ENCODE measurements at regions not wholly inside any gene's neighbourhood (a gene's known extent, or its start where the extent isn't known, plus 50 kb on each side); places are given as distances from the start of the nearest gene placed in this dataset.

- Histone ChIP-seq H2AK5ac (ENCODE audit: low read length, severe bottlenecking) (no peak overlapping the region), H2BK15ac (ENCODE audit: low read depth, poor library complexity, severe bottlenecking) (no peak overlapping the region), H3K36me3 (ENCODE audit: control insufficient read depth in 1 of 2, insufficient read depth in 2 of 2, low read depth in 1 of 2, low read length in 2 of 2) (no peaks in the 10 kb centered on the region), H3K4me3 (ENCODE audit: insufficient read depth in 1 of 2, low read depth in 1 of 2, low read length in 2 of 2) (peak overlapping the region in 1 of 2 experiments; percentile 76), H3K4me2 (ENCODE audit: low read length, poor library complexity, severe bottlenecking) (no peak overlapping the region), H2BK120ac (ENCODE audit: low read depth, low read length) (no peak overlapping the region), H3K4me1 (ENCODE audit: control insufficient read depth, insufficient read depth, low read depth, low read length) (peaks cover 11% of the 10 kb centered on the region), H3K9ac (ENCODE audit: low read length) (no peak overlapping the region), H3K18ac (ENCODE audit: low read depth in 1 of 2, low read length in 2 of 2) (no peak overlapping the region), H4K8ac (ENCODE audit: low read length) (no peak overlapping the region), H3K27me3 (ENCODE audit: control insufficient read depth in 1 of 2, insufficient read depth in 1 of 2, low read length in 2 of 2) (peaks cover 52 to 67% of the 10 kb centered on the region in 2 experiments), H3K4ac (ENCODE audit: low read depth in 1 of 2, low read length in 2 of 2) (no peak overlapping the region), H3K23ac (ENCODE audit: low read length in 2 of 2) (no peak overlapping the region), H3K79me1 (replicated peaks; ENCODE audit: low read length, poor library complexity, severe bottlenecking) (no peaks in the 10 kb centered on the region), H3K27ac (ENCODE audit: low read length, poor library complexity, severe bottlenecking) (no peak overlapping the region), H4K91ac (ENCODE audit: low read length) (no peak overlapping the region), H2AFZ (ENCODE audit: low read depth, low read length) (no peak overlapping the region), H3K9me3 (ENCODE audit: control insufficient read depth, low read length) (no peaks in the 10 kb centered on the region), H3K14ac (ENCODE audit: low read length in 2 of 2) (no peak overlapping the region), H2BK5ac (ENCODE audit: low read depth, low read length, poor library complexity, severe bottlenecking) (no peak overlapping the region), H2BK12ac (ENCODE audit: low read length in 2 of 2) (no peak overlapping the region)
- WGBS, result 0% methylated on average over 5 of the region's 37 CpGs
- no peak for DNase-seq
Observed at GRCh38 chrX:137426695-137427425, 139.1 kb upstream of the ZIC3 start.

GRCh38 chrX:137425986-137426385 is 139.9 kb upstream of the ZIC3 start:
- Histone ChIP-seq H3K36me3 (ENCODE audit: control insufficient read depth in 1 of 2, insufficient read depth in 2 of 2, low read depth in 1 of 2, low read length in 2 of 2) (no peaks in the 10 kb centered on the region), H2BK15ac (ENCODE audit: low read depth, poor library complexity, severe bottlenecking) (no peak overlapping the region), H3K14ac (ENCODE audit: low read length in 2 of 2) (no peak overlapping the region), H3K9ac (ENCODE audit: low read length) (no peak overlapping the region), H4K8ac (ENCODE audit: low read length) (no peak overlapping the region), H3K23ac (ENCODE audit: low read length in 2 of 2) (no peak overlapping the region), H2BK5ac (ENCODE audit: low read depth, low read length, poor library complexity, severe bottlenecking) (no peak overlapping the region), H2AFZ (ENCODE audit: low read depth, low read length) (no peak overlapping the region), H3K18ac (ENCODE audit: low read depth in 1 of 2, low read length in 2 of 2) (no peak overlapping the region), H3K9me3 (ENCODE audit: control insufficient read depth, low read length) (no peaks in the 10 kb centered on the region), H2BK120ac (ENCODE audit: low read depth, low read length) (no peak overlapping the region), H3K4ac (ENCODE audit: low read depth in 1 of 2, low read length in 2 of 2) (no peak overlapping the region), H4K91ac (ENCODE audit: low read length) (no peak overlapping the region), H3K4me2 (ENCODE audit: low read length, poor library complexity, severe bottlenecking) (no peak overlapping the region), H3K4me3 (ENCODE audit: insufficient read depth in 1 of 2, low read depth in 1 of 2, low read length in 2 of 2) (no peak overlapping the region), H2BK12ac (ENCODE audit: low read length in 2 of 2) (no peak overlapping the region), H3K27me3 (ENCODE audit: control insufficient read depth in 1 of 2, insufficient read depth in 1 of 2, low read length in 2 of 2) (peaks cover 52 to 66% of the 10 kb centered on the region in 2 experiments), H3K27ac (ENCODE audit: low read length, poor library complexity, severe bottlenecking) (no peak overlapping the region), H3K79me1 (replicated peaks; ENCODE audit: low read length, poor library complexity, severe bottlenecking) (no peaks in the 10 kb centered on the region), H2AK5ac (ENCODE audit: low read length, severe bottlenecking) (no peak overlapping the region), H3K4me1 (ENCODE audit: control insufficient read depth, insufficient read depth, low read depth, low read length) (peaks cover 11% of the 10 kb centered on the region)
- DNase-seq, result no peak
- 0% methylated on average over 7 of the region's 9 CpGs for WGBS

GRCh38 chrX:137425273-137425902 is 140.5 kb upstream of the ZIC3 start:
- Histone ChIP-seq H3K4me3 (ENCODE audit: insufficient read depth in 1 of 2, low read depth in 1 of 2, low read length in 2 of 2) (no peak overlapping the region), H3K27me3 (ENCODE audit: control insufficient read depth in 1 of 2, insufficient read depth in 1 of 2, low read length in 2 of 2) (peaks cover 52 to 69% of the 10 kb centered on the region in 2 experiments)
- WGBS, result 3% methylated on average over 16 of the region's 25 CpGs

GRCh38 chrX:137424679-137425078 is 141.2 kb upstream of the ZIC3 start:
- H2BK120ac ChIP-seq (ENCODE audit: low read depth, low read length), result no peak overlapping the region
- H3K4me3 ChIP-seq (ENCODE audit: insufficient read depth in 1 of 2, low read depth in 1 of 2, low read length in 2 of 2), result no peak overlapping the region
- no peak overlapping the region for H3K4ac ChIP-seq (ENCODE audit: low read depth in 1 of 2, low read length in 2 of 2)
- no peak overlapping the region for H2BK12ac ChIP-seq (ENCODE audit: low read length in 2 of 2)
- H3K23ac ChIP-seq (ENCODE audit: low read length in 2 of 2), result no peak overlapping the region
- no peak for DNase-seq
- no peaks in the 10 kb centered on the region for H3K79me1 ChIP-seq (replicated peaks; ENCODE audit: low read length, poor library complexity, severe bottlenecking)
- no peak overlapping the region for H2BK15ac ChIP-seq (ENCODE audit: low read depth, poor library complexity, severe bottlenecking)
- 6% methylated on average over 3 of the region's 15 CpGs for WGBS
- no peak overlapping the region for H3K18ac ChIP-seq (ENCODE audit: low read depth in 1 of 2, low read length in 2 of 2)
- H3K9me3 ChIP-seq (ENCODE audit: control insufficient read depth, low read length), result no peaks in the 10 kb centered on the region
- H3K27me3 ChIP-seq (ENCODE audit: control insufficient read depth in 1 of 2, insufficient read depth in 1 of 2, low read length in 2 of 2), result peaks cover 48 to 68% of the 10 kb centered on the region in 2 experiments
- no peak overlapping the region for H4K91ac ChIP-seq (ENCODE audit: low read length)
- H3K4me2 ChIP-seq (ENCODE audit: low read length, poor library complexity, severe bottlenecking), result no peak overlapping the region
- H2AK5ac ChIP-seq (ENCODE audit: low read length, severe bottlenecking), result no peak overlapping the region
- no peaks in the 10 kb centered on the region for H3K36me3 ChIP-seq (ENCODE audit: control insufficient read depth in 1 of 2, insufficient read depth in 2 of 2, low read depth in 1 of 2, low read length in 2 of 2)
- H2AFZ ChIP-seq (ENCODE audit: low read depth, low read length), result no peak overlapping the region
- H3K14ac ChIP-seq (ENCODE audit: low read length in 2 of 2), result no peak overlapping the region
- H3K9ac ChIP-seq (ENCODE audit: low read length), result no peak overlapping the region
- no peak overlapping the region for H2BK5ac ChIP-seq (ENCODE audit: low read depth, low read length, poor library complexity, severe bottlenecking)
- no peak overlapping the region for H4K8ac ChIP-seq (ENCODE audit: low read length)
- peaks cover 11% of the 10 kb centered on the region for H3K4me1 ChIP-seq (ENCODE audit: control insufficient read depth, insufficient read depth, low read depth, low read length)
- H3K27ac ChIP-seq (ENCODE audit: low read length, poor library complexity, severe bottlenecking), result no peak overlapping the region

More at GRCh38 chrX:137425273-137425902, 140.5 kb upstream of the ZIC3 start:
- H2AFZ ChIP-seq (ENCODE audit: low read depth, low read length), result no peak overlapping the region
- no peaks in the 10 kb centered on the region for H3K9me3 ChIP-seq (ENCODE audit: control insufficient read depth, low read length)
- H3K27ac ChIP-seq (ENCODE audit: low read length, poor library complexity, severe bottlenecking), result no peak overlapping the region
- H3K18ac ChIP-seq (ENCODE audit: low read depth in 1 of 2, low read length in 2 of 2), result no peak overlapping the region
- DNase-seq, result no peak
- H2AK5ac ChIP-seq (ENCODE audit: low read length, severe bottlenecking), result no peak overlapping the region
- H3K14ac ChIP-seq (ENCODE audit: low read length in 2 of 2), result no peak overlapping the region
- H2BK15ac ChIP-seq (ENCODE audit: low read depth, poor library complexity, severe bottlenecking), result no peak overlapping the region
- H2BK12ac ChIP-seq (ENCODE audit: low read length in 2 of 2), result no peak overlapping the region
- H4K91ac ChIP-seq (ENCODE audit: low read length), result no peak overlapping the region
- no peaks in the 10 kb centered on the region for H3K36me3 ChIP-seq (ENCODE audit: control insufficient read depth in 1 of 2, insufficient read depth in 2 of 2, low read depth in 1 of 2, low read length in 2 of 2)
- H3K79me1 ChIP-seq (replicated peaks; ENCODE audit: low read length, poor library complexity, severe bottlenecking), result no peaks in the 10 kb centered on the region
- H2BK120ac ChIP-seq (ENCODE audit: low read depth, low read length), result no peak overlapping the region
- H3K23ac ChIP-seq (ENCODE audit: low read length in 2 of 2), result no peak overlapping the region
- peaks cover 11% of the 10 kb centered on the region for H3K4me1 ChIP-seq (ENCODE audit: control insufficient read depth, insufficient read depth, low read depth, low read length)
- H3K9ac ChIP-seq (ENCODE audit: low read length), result no peak overlapping the region
- no peak overlapping the region for H2BK5ac ChIP-seq (ENCODE audit: low read depth, low read length, poor library complexity, severe bottlenecking)
- H3K4me2 ChIP-seq (ENCODE audit: low read length, poor library complexity, severe bottlenecking), result no peak overlapping the region
- no peak overlapping the region for H3K4ac ChIP-seq (ENCODE audit: low read depth in 1 of 2, low read length in 2 of 2)
- no peak overlapping the region for H4K8ac ChIP-seq (ENCODE audit: low read length)
